Activated T-cell treated with anti-CD3 and anti-CD28 coated beads, Interleukin-2, amount 50 U/mL, for 4 hours (primary cell): ENCODE measurements at regions not wholly inside any gene's neighbourhood (a gene's known extent, or its start where the extent isn't known, plus 50 kb on each side); places are given as distances from the start of the nearest gene placed in this dataset.
A peak's percentile ranks its signal among the peaks of the same experiment; 100 is the strongest.

Source experiments
- ATAC-seq, 2 donors: fragments of 200-7000 bp; cut with Tn5 transposase; one replicate each; pipeline ENCODE4 v1.10.0; 2021
- DNase-seq: peaks from one replicate; pipeline ENCODE4 v3.0.0-alpha.2; 2020
- H3K27me3 Mint-ChIP-seq: one replicate; pipeline ENCODE4 v1.8.0; 2021; ENCODE audit warnings: low read depth, mixed read lengths
- H3K36me3 Mint-ChIP-seq: one replicate; pipeline ENCODE4 v1.8.0; 2022; ENCODE audit warnings: mixed read lengths; ENCODE audit not compliant: insufficient read depth
- H3K4me1 Mint-ChIP-seq: one replicate; pipeline ENCODE4 v1.8.0; 2021; ENCODE audit warnings: low read depth, mixed read lengths
- H3K4me3 Mint-ChIP-seq: one replicate; pipeline ENCODE4 v1.8.0; 2021; ENCODE audit warnings: mild to moderate bottlenecking, moderate library complexity, mixed read lengths
- H3K9me3 Mint-ChIP-seq: one replicate; pipeline ENCODE4 v1.8.0; 2021; ENCODE audit warnings: mixed read lengths

GRCh38 chrX:107566604-107567262 is 61.6 kb upstream of the PRPS1 start:
- H3K27me3 Mint-ChIP-seq = peaks cover 2% of the 10 kb centered on the region
- no peaks in the 10 kb centered on the region for H3K9me3 Mint-ChIP-seq

DNA sequence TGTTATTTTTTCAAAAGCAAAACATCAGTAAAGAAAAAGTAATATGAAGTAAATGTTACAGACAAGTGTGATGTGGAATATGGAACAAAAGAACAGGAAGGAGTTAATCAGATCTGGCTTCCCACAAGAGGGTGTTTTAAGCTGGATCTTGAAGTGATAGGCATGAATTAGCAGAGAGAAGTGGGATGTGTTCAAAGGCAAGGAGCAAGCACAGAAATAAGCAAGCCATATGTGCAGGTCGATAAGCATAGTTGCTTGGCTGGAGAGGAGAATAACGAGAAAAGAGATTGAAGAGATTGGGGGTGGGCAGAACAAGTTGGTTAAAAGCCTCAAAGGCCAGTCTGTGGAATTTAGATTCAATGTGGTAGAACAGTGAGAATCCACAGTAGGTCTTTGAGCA is 60.9 kb upstream of the PRPS1 start:
- H3K36me3 Mint-ChIP-seq = no peaks in the 10 kb centered on the region
- no peak for ATAC-seq
- no peaks in the 10 kb centered on the region for H3K4me1 Mint-ChIP-seq
- peaks cover 2% of the 10 kb centered on the region for H3K27me3 Mint-ChIP-seq
- H3K4me3 Mint-ChIP-seq = no peak overlapping the region
- no peak for DNase-seq
- H3K9me3 Mint-ChIP-seq = no peaks in the 10 kb centered on the region

More at GRCh38 chrX:107566604-107567262, 61.6 kb upstream of the PRPS1 start:
- Mint-ChIP-seq H3K4me3 (no peak overlapping the region), H3K36me3 (no peaks in the 10 kb centered on the region), H3K4me1 (no peaks in the 10 kb centered on the region)
- DNase-seq (no peak), ATAC-seq (no peak)

- DNase-seq (no peak), ATAC-seq (no peak)
- no peak overlapping the region for H3K4me3 Mint-ChIP-seq
- H3K9me3 Mint-ChIP-seq = no peaks in the 10 kb centered on the region
- H3K4me1 Mint-ChIP-seq = no peaks in the 10 kb centered on the region
- H3K27me3 Mint-ChIP-seq = peaks cover 2% of the 10 kb centered on the region
- H3K36me3 Mint-ChIP-seq = no peaks in the 10 kb centered on the region
Observed at GRCh38 chrX:107571296-107571998, 56.9 kb upstream of the PRPS1 start.

GRCh38 chrX:107573016-107573415 is 55.3 kb upstream of the PRPS1 start:
- Mint-ChIP-seq H3K4me3 (no peak overlapping the region), H3K36me3 (no peaks in the 10 kb centered on the region), H3K9me3 (no peaks in the 10 kb centered on the region), H3K27me3 (no peaks in the 10 kb centered on the region), H3K4me1 (no peaks in the 10 kb centered on the region)
- DNase-seq (no peak), ATAC-seq (no peak)

DNA sequence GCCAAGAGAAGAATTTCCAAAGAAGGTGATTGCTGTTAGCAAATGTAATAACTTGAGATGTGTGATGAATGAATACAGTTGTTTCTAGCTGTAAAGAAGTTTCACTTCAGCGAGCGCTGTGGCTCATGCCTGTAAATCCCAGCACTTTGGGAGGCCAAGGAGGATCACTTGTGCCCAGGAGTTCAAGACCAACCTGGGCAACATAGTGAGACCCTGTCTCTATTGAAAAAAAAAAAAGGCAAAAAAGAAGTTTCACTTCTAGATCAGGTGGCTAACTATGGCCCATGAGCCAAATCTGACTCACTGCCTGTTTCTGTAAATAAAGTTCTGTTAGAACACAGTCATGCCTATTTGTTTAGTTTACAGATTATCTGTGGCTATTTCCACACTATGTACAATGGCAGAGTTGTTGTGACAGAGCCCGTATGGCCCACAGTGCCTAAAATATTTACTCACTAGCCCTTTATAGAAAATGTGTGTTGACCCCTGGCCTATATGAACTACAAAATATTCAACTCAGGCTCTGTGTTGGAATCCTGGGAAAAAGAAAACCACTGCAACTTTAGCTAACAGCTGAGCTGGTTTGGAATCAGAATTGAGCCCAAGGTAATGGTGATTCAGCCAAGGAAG is 54.1 kb upstream of the PRPS1 start:
- Mint-ChIP-seq H3K36me3 (no peaks in the 10 kb centered on the region), H3K27me3 (no peaks in the 10 kb centered on the region), H3K4me1 (no peaks in the 10 kb centered on the region), H3K4me3 (no peak overlapping the region), H3K9me3 (no peaks in the 10 kb centered on the region)
- ATAC-seq (no peak), DNase-seq (no peak)

- Mint-ChIP-seq H3K4me3 (no peak overlapping the region), H3K36me3 (no peaks in the 10 kb centered on the region), H3K4me1 (no peaks in the 10 kb centered on the region), H3K27me3 (no peaks in the 10 kb centered on the region), H3K9me3 (no peaks in the 10 kb centered on the region)
- DNase-seq (no peak), ATAC-seq (no peak)
Observed at GRCh38 chrX:107574711-107575110, 53.6 kb upstream of the PRPS1 start.

DNA sequence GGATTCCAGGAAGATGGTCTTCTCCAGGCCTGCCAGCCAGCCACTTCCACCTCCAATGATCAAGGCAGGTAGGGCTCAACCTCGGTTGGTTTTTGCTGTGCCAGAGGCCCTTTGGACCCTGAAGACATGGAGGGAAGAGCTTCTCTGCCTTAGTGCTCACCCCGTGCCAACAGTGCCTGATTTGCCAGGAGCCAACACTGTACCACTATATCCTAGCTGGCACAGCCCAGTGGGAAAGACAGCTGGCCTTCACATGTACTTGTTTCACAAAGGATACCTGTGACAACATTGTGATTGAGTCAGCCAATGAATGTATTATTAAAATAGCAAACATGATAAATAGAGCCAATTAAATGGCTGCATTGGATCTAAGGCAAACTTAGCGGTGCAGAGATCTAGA is 51.9 kb upstream of the PRPS1 start:
- H3K4me3 Mint-ChIP-seq = no peak overlapping the region
- no peaks in the 10 kb centered on the region for H3K27me3 Mint-ChIP-seq
- ATAC-seq (no peak), DNase-seq (no peak)
- no peaks in the 10 kb centered on the region for H3K4me1 Mint-ChIP-seq
- H3K9me3 Mint-ChIP-seq = no peaks in the 10 kb centered on the region
- no peaks in the 10 kb centered on the region for H3K36me3 Mint-ChIP-seq

DNA sequence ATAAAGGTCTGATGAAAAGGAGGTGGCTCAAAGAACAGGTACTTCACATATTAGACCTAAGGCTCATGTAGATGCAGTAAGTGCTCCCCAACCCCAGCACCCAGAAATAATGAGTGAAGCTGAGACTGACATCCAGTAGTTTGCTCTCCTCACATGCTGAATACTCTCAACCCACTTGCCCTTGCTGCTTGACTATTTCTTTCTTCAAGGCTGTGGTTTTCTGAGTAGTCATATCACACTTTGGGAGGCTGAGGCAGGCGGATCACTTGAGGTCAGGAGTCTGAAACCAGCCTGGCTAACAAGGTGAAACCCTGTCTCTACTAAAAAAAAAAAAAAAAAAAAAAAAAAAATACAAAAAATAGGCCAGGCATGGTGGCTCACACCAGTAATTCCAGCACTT is 51.5 kb upstream of the PRPS1 start:
- no peaks in the 10 kb centered on the region for H3K36me3 Mint-ChIP-seq
- H3K4me1 Mint-ChIP-seq = no peaks in the 10 kb centered on the region
- H3K4me3 Mint-ChIP-seq = no peak overlapping the region
- H3K9me3 Mint-ChIP-seq = no peaks in the 10 kb centered on the region
- no peak for DNase-seq
- no peaks in the 10 kb centered on the region for H3K27me3 Mint-ChIP-seq
- peak; percentile 34 to 48 for ATAC-seq

DNA sequence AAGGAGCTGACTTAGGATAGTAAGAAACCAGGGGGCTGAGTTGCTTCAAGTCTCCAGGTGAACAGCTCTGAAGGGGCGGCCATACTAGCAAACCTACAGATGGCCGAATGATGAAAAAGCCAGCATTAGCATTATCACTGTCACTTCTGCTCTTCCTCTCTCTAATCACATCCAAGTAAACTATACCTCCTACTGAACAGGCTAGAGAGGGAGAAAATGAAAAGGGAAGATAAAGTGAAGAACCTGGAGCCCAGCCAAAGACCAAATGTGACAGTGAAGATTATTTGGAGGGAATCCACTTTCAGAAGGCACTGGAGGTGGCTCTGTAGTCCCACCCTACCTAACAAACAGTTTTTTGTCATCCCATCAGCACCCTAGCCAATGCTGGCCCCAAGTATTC is 50.4 kb upstream of the PRPS1 start:
- ATAC-seq (no peak), DNase-seq (no peak)
- H3K9me3 Mint-ChIP-seq = no peaks in the 10 kb centered on the region
- no peaks in the 10 kb centered on the region for H3K36me3 Mint-ChIP-seq
- no peaks in the 10 kb centered on the region for H3K4me1 Mint-ChIP-seq
- H3K27me3 Mint-ChIP-seq = no peaks in the 10 kb centered on the region
- H3K4me3 Mint-ChIP-seq = no peak overlapping the region
